H1 (cell line): ENCODE measurements at regions not wholly inside any gene's neighbourhood (a gene's known extent, or its start where the extent isn't known, plus 50 kb on each side); places are given as distances from the start of the nearest gene placed in this dataset.

Source experiments
- CTCF ChIA-PET: fragments of 300-600 bp; sonication (Branson Sonifier 250); formaldehyde crosslinking; loops from one replicate; lab custom pipeline; 2021; ENCODE audit not compliant: partially characterized antibody; lab: Charles Lee
- POLR2A ChIA-PET: fragments of 300-600 bp; sonication (Branson Sonifier 250); formaldehyde crosslinking; loops from one replicate; lab custom pipeline; 2021; ENCODE audit warnings: inconsistent platforms; ENCODE audit not compliant: partially characterized antibody; lab: Charles Lee
- DNase-seq, 2 experiments: peaks; one replicate each; pipeline versions ENCODE4 v3.0.0 to v3.0.0-alpha.2; 2010 to 2022; ENCODE audit warnings: low spot score in 2 of 2, low read depth in 1 of 2, mixed read lengths in 1 of 2
- FAIRE-seq: peaks from 2 replicates; lab custom pipeline; 2011; peaks lifted over from hg19 to GRCh38; lab: Jason Lieb, UNC
- H2AFZ ChIP-seq: 2 replicates; pipeline ENCODE4 v1.8.1; 2012; ENCODE audit warnings: low read length, inconsistent platforms
- H2AK5ac ChIP-seq: 2 replicates; pipeline ENCODE4 v1.6.1; 2013; ENCODE audit warnings: low read depth, low read length
- H2BK120ac ChIP-seq: replicated peaks from 2 replicates; pipeline ENCODE3; 2013; ENCODE audit warnings: low read depth, low read length, inconsistent platforms
- H2BK12ac ChIP-seq: 2 replicates; pipeline ENCODE4 v1.6.1; 2013; ENCODE audit warnings: low read depth, low read length
- H2BK15ac ChIP-seq: 2 replicates; pipeline ENCODE4 v1.6.1; 2013; ENCODE audit warnings: low read length
- H2BK20ac ChIP-seq: 2 replicates; pipeline ENCODE4 v1.6.1; 2013; ENCODE audit warnings: low read length
- H2BK5ac ChIP-seq: 2 replicates; pipeline ENCODE4 v1.6.1; 2013; ENCODE audit warnings: low read depth, low read length
- H3K14ac ChIP-seq: 2 replicates; pipeline ENCODE4 v1.6.1; 2013; ENCODE audit warnings: inconsistent platforms; ENCODE audit not compliant: insufficient read length
- H3K18ac ChIP-seq: 2 replicates; pipeline ENCODE4 v1.6.1; 2013; ENCODE audit warnings: low read length; ENCODE audit errors: extremely low read depth
- H3K23ac ChIP-seq: 2 replicates; pipeline ENCODE4 v1.6.1; 2013; ENCODE audit warnings: inconsistent platforms; ENCODE audit not compliant: insufficient read length
- H3K23me2 ChIP-seq: 2 replicates; pipeline ENCODE4 v1.6.1; 2013; ENCODE audit warnings: low read depth, low read length
- H3K27ac ChIP-seq: 2 replicates; pipeline ENCODE4 v1.6.1; 2011; ENCODE audit warnings: low read depth, low read length, inconsistent platforms
- H3K27me3 ChIP-seq, 4 experiments: replicated peaks in 1 of 4; 1 replicate in 1 of 4; 2 replicates in 3 of 4; pipeline versions ENCODE4 v1.6.1 to v1.8.1; 2011 to 2013; ENCODE audit warnings: low read length in 3 of 4, mild to moderate bottlenecking in 3 of 4, inconsistent platforms in 2 of 4, mixed read lengths in 2 of 4, moderate library complexity in 1 of 4; ENCODE audit not compliant: control insufficient read depth in 3 of 4, insufficient read depth in 3 of 4; ENCODE audit errors: extremely low read depth in 1 of 4
- H3K36me3 ChIP-seq, 4 experiments: 2 replicates each; pipeline versions ENCODE4 v1.6.1 to v1.8.1; 2011 to 2013; ENCODE audit warnings: mild to moderate bottlenecking in 4 of 4, low read length in 3 of 4, moderate library complexity in 2 of 4, control low read depth in 1 of 4, inconsistent platforms in 1 of 4; ENCODE audit not compliant: insufficient read depth in 4 of 4, control insufficient read depth in 2 of 4
- H3K4ac ChIP-seq: replicated peaks from 2 replicates; pipeline ENCODE3; 2013; ENCODE audit warnings: low read length, low read depth, mixed read lengths, inconsistent platforms; ENCODE audit not compliant: insufficient read length
- H3K4me1 ChIP-seq, 4 experiments: replicated peaks in 1 of 4; 1 replicate in 1 of 4; 2 replicates in 3 of 4; pipeline versions ENCODE4 v1.6.1 to v1.8.1; 2011 to 2013; ENCODE audit warnings: low read length in 3 of 4, inconsistent platforms in 2 of 4, mixed read lengths in 1 of 4; ENCODE audit not compliant: insufficient read depth in 4 of 4, control insufficient read depth in 3 of 4
- H3K4me2 ChIP-seq, 2 experiments: 2 replicates each; pipeline versions ENCODE4 v1.6.1 to v1.8.1; 2011 to 2013; ENCODE audit warnings: low read depth in 2 of 2, low read length in 2 of 2, control low read depth in 1 of 2, inconsistent platforms in 1 of 2, mild to moderate bottlenecking in 1 of 2; ENCODE audit not compliant: insufficient read depth in 1 of 2
- H3K4me3 ChIP-seq, 4 experiments: fragments of 200-600, 300-600 bp in 1 of 4; sonication (generic), shearing (Covaris generic), sonication (Bioruptor Twin) in 1 of 4; 2 replicates each; pipeline versions ENCODE4 v1.5.1 to v1.8.1; 2011 to 2016; ENCODE audit warnings: low read length in 4 of 4, low read depth in 3 of 4, control low read depth in 2 of 4, inconsistent platforms in 2 of 4, mild to moderate bottlenecking in 2 of 4, mixed read lengths in 1 of 4, moderate library complexity in 1 of 4; ENCODE audit not compliant: insufficient read depth in 2 of 4; ENCODE audit errors: extremely low read depth in 1 of 4
- H3K56ac ChIP-seq: replicated peaks from 2 replicates; pipeline ENCODE3; 2013; ENCODE audit warnings: low read depth, mild to moderate bottlenecking, mixed read lengths, low read length, inconsistent platforms; ENCODE audit not compliant: insufficient read length
- H3K79me1 ChIP-seq: 2 replicates; pipeline ENCODE4 v1.6.1; 2013; ENCODE audit warnings: low read depth, low read length, control low read depth
- H3K79me2 ChIP-seq, 2 experiments: 2 replicates each; pipeline versions ENCODE4 v1.6.1 to v1.8.1; 2012 to 2013; ENCODE audit warnings: low read length in 2 of 2, mild to moderate bottlenecking in 2 of 2, inconsistent platforms in 1 of 2; ENCODE audit not compliant: insufficient read depth in 2 of 2, control insufficient read depth in 1 of 2
- H3K9ac ChIP-seq, 4 experiments: replicated peaks in 1 of 4; 1 replicate in 1 of 4; 2 replicates in 3 of 4; pipeline versions ENCODE4 v1.6.1 to v1.8.1; 2011 to 2013; ENCODE audit warnings: low read depth in 3 of 4, low read length in 3 of 4, control low read depth in 2 of 4, mild to moderate bottlenecking in 2 of 4, moderate library complexity in 2 of 4, inconsistent platforms in 1 of 4; ENCODE audit errors: extremely low read depth in 1 of 4
- H3K9me3 ChIP-seq, 2 experiments: 2 replicates each; pipeline versions ENCODE4 v1.6.1 to v1.8.1; 2012 to 2013; ENCODE audit warnings: mild to moderate bottlenecking in 2 of 2, moderate library complexity in 2 of 2, control low read depth in 1 of 2, inconsistent platforms in 1 of 2, low read depth in 1 of 2, low read length in 1 of 2, mixed read lengths in 1 of 2; ENCODE audit not compliant: insufficient read depth in 2 of 2
- H4K20me1 ChIP-seq, 2 experiments: replicated peaks in 1 of 2; 2 replicates each; pipeline versions ENCODE3 to v1.8.1; 2011 to 2013; ENCODE audit warnings: inconsistent platforms in 2 of 2, low read length in 2 of 2, mild to moderate bottlenecking in 1 of 2; ENCODE audit not compliant: insufficient read depth in 2 of 2, control insufficient read depth in 1 of 2
- H4K5ac ChIP-seq: 2 replicates; pipeline ENCODE4 v1.6.1; 2013; ENCODE audit warnings: low read length, low read depth, mixed read lengths, inconsistent platforms; ENCODE audit not compliant: insufficient read length
- H4K8ac ChIP-seq: 2 replicates; pipeline ENCODE4 v1.8.0; 2013; ENCODE audit warnings: mild to moderate bottlenecking, moderate library complexity, low read length, inconsistent platforms; ENCODE audit not compliant: insufficient read depth; ENCODE audit errors: extremely low read depth
- H4K91ac ChIP-seq: replicated peaks from 2 replicates; pipeline ENCODE3; 2013; ENCODE audit warnings: low read length, mixed read lengths, inconsistent platforms; ENCODE audit not compliant: insufficient read length
- BRCA1 ChIP-seq: IDR thresholded peaks from 2 replicates; pipeline ENCODE4 v1.6.1; 2012; ENCODE audit warnings: low read depth, low read length, improper control_type of control experiment
- CHD1 ChIP-seq: IDR thresholded peaks from 2 replicates; pipeline ENCODE4 v1.6.1; 2012; ENCODE audit warnings: low read depth, low read length, improper control_type of control experiment
- CREB1 ChIP-seq: IDR thresholded peaks from 2 replicates; pipeline ENCODE4 v1.6.1; 2012; ENCODE audit warnings: inconsistent platforms
- HDAC6 ChIP-seq: IDR thresholded peaks from one replicate; pipeline ENCODE4 v1.7.1; 2012; ENCODE audit warnings: low read depth, mild to moderate bottlenecking, inconsistent platforms, low read length, moderate library complexity
- KDM1A ChIP-seq: fragments of 200-600, 300-600 bp; sonication (generic); IDR thresholded peaks from 2 replicates; pipeline ENCODE4 v1.7.1; 2016; ENCODE audit warnings: mild to moderate bottlenecking, low read length, borderline replicate concordance
- RXRA ChIP-seq: IDR thresholded peaks from 2 replicates; pipeline ENCODE4 v1.6.1; 2011; ENCODE audit warnings: low read depth, mild to moderate bottlenecking, low read length, moderate library complexity; ENCODE audit not compliant: insufficient read depth
- SIN3A ChIP-seq, 2 experiments: IDR thresholded peaks in 1 of 2; conservative IDR thresholded peaks in 1 of 2; 2 replicates each; pipeline ENCODE4 v1.6.1; 2011 to 2012; ENCODE audit warnings: low read length in 2 of 2, improper control_type of control experiment in 1 of 2, low read depth in 1 of 2, mild to moderate bottlenecking in 1 of 2
- SIRT6 ChIP-seq: IDR thresholded peaks from one replicate; pipeline ENCODE4 v1.7.1; 2012; ENCODE audit warnings: low read length, inconsistent platforms
- SP2 ChIP-seq: IDR thresholded peaks from 2 replicates; pipeline ENCODE4 v1.6.1; 2012; ENCODE audit warnings: mild to moderate bottlenecking, low read length, inconsistent platforms
- SUZ12 ChIP-seq: fragments of 200-600 bp; sonication (generic); IDR thresholded peaks from 2 replicates; pipeline ENCODE4 v1.6.1; 2012; ENCODE audit warnings: mild to moderate bottlenecking, inconsistent platforms, low read length, moderate library complexity, mixed read lengths
- WGBS, 2 experiments: shearing (Covaris generic) in 1 of 2; methylation state at CpG; one replicate each; pipeline versions ENCODE4 v1.1.6 to v1.1.7; 2013 to 2015; ENCODE audit warnings: low lambda C conversion rate in 2 of 2, mixed read lengths in 2 of 2, inconsistent platforms in 1 of 2, low coverage in 1 of 2, missing lambda C conversion rate in 1 of 2; ENCODE audit not compliant: insufficient replicate concordance in 2 of 2, insufficient coverage in 1 of 2, insufficient read length in 1 of 2; ENCODE audit errors: extremely low coverage in 1 of 2, missing lambda C conversion rate in 1 of 2; 5-methylcytosine and 5-hydroxymethylcytosine counted together

DNA sequence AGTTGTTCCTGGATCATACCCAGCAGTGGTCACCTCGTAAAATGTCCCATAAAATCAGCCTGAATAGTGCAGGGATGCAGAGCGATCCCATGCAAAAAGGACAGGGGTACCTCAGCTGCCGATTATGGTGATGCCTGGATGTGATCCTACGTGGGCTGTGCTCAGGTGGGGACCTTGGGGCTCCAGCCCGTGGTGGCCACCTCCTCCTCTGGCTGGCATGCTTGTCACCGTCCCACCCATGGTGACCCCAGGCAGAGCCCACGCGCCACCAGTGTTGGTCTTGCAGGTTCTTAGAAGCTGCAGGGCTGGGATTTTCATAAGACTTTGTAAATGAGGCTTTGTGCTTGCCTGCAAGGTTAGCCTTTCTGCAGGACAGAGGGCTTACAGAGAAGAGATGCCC lies 97.2 kb downstream of the GLRX3 start:
- ChIA-PET POLR2A (no interaction called here), CTCF (no interaction called here)
- H4K20me1 ChIP-seq: peaks cover 0 to 2% of the 10 kb centered on the region in 2 experiments
- peaks cover 0 to 4% of the 10 kb centered on the region in 2 experiments; a peak in 2 of 4 replicates for H3K9me3 ChIP-seq
- no peak for TF ChIP-seq RXRA
- no peak for TF ChIP-seq BRCA1
- no peak for TF ChIP-seq HDAC6
- no peak for TF ChIP-seq CREB1
- TF ChIP-seq SUZ12: no peak
- TF ChIP-seq SIN3A (conservative IDR thresholded peaks at IDR 0.05 in 1 of 2, IDR thresholded peaks at IDR 0.05 in 1 of 2; ENCODE audit: low read depth in 1 of 2, low read length in 2 of 2): no peak
- no peak for TF ChIP-seq KDM1A
- no peak for TF ChIP-seq CHD1
- TF ChIP-seq SIRT6: no peak
- no peak for TF ChIP-seq SP2
- H2BK15ac ChIP-seq: no peak overlapping the region
- no peak overlapping the region for H3K9ac ChIP-seq
- no peaks in the 10 kb centered on the region for H3K36me3 ChIP-seq
- H3K56ac ChIP-seq: no peak overlapping the region
- H2AFZ ChIP-seq: no peak overlapping the region
- DNase-seq: no peak
- H2BK5ac ChIP-seq: no peak overlapping the region
- H2BK120ac ChIP-seq: no peak overlapping the region
- H3K4me2 ChIP-seq: no peak overlapping the region
- H3K27ac ChIP-seq: no peak overlapping the region
- H2AK5ac ChIP-seq: no peak overlapping the region
- no peak overlapping the region for H3K4ac ChIP-seq
- H3K23ac ChIP-seq: no peak overlapping the region
- no peak overlapping the region for H2BK20ac ChIP-seq
- no peak overlapping the region for H3K14ac ChIP-seq
- H3K79me2 ChIP-seq: no peaks in the 10 kb centered on the region
- H4K91ac ChIP-seq: no peak overlapping the region
- WGBS, 2 experiments: 84% methylated on average over 8 of the region's 8 CpGs; no CpG with 5 or more reads in 1 of the 2 experiments
- no peaks in the 10 kb centered on the region for H3K4me1 ChIP-seq
- H2BK12ac ChIP-seq: no peak overlapping the region
- H3K4me3 ChIP-seq: no peak overlapping the region
- no peaks in the 10 kb centered on the region for H3K23me2 ChIP-seq
- H4K5ac ChIP-seq: no peak overlapping the region
- H3K18ac ChIP-seq: no peak overlapping the region
- FAIRE-seq: no peak
- no peaks in the 10 kb centered on the region for H3K79me1 ChIP-seq
- H4K8ac ChIP-seq: no peak overlapping the region
- H3K27me3 ChIP-seq: no peaks in the 10 kb centered on the region
